Psoas muscle (tissue), 7 donors: ENCODE measurements at regions not wholly inside any gene's neighbourhood (a gene's known extent, or its start where the extent isn't known, plus 50 kb on each side); places are given as distances from the start of the nearest gene placed in this dataset.

Experiments
- ATAC-seq, 4 donors: fragments of 200-7000 bp; cut with Tn5 transposase; one replicate each; pipeline ENCODE4 v1.9.1; 2020; ENCODE audit warnings: moderate library complexity in 3 of 4, mild to moderate bottlenecking in 2 of 4
- DNase-seq, 2 donors: peaks; one replicate each; pipeline ENCODE4 v3.0.0-alpha.2; 2020
- H3K27ac ChIP-seq: fragments of 200-600 bp; one replicate; pipeline ENCODE4 v1.8.0; 2022
- H3K27me3 ChIP-seq, 3 donors: fragments of 200-600 bp in 1 of 3; one replicate each; pipeline versions ENCODE4 v1.6.1 to v1.8.0; 2013 to 2022; ENCODE audit warnings: low read length in 2 of 3, mild to moderate bottlenecking in 2 of 3, moderate library complexity in 1 of 3; ENCODE audit not compliant: insufficient read depth in 3 of 3
- H3K36me3 ChIP-seq, 2 donors: fragments of 200-600 bp in 1 of 2; one replicate each; pipeline versions ENCODE4 v1.6.1 to v1.8.0; 2013 to 2022; ENCODE audit warnings: low read depth in 1 of 2, mild to moderate bottlenecking in 1 of 2, moderate library complexity in 1 of 2; ENCODE audit not compliant: insufficient read depth in 1 of 2
- H3K4me1 ChIP-seq: fragments of 200-600 bp; one replicate; pipeline ENCODE4 v1.8.0; 2022
- H3K4me3 ChIP-seq: fragments of 200-600 bp; one replicate; pipeline ENCODE4 v1.8.0; 2022; ENCODE audit warnings: mild to moderate bottlenecking
- H3K9me3 ChIP-seq: fragments of 200-600 bp; one replicate; pipeline ENCODE4 v1.8.0; 2022
- CTCF ChIP-seq: fragments of 200-600 bp; IDR thresholded peaks from one replicate; pipeline ENCODE4 v1.8.0; 2022; ENCODE audit warnings: antibody characterized with exemption
- WGBS, 3 donors: extraction: QIAGEN DNeasy Blood & Tissue Kit; methylation state at CpG; one replicate each; pipeline versions ENCODE4 v1.1.6 to v1.1.7; 2013; 5-methylcytosine and 5-hydroxymethylcytosine counted together
- intact Hi-C, 2 donors: fragments of 100-400 bp; cut with DNase I; formaldehyde crosslinking; loops; one replicate each; pipeline versions ENCODE4 v1.11.0 to v1.14.2; 2022
- donor health status: healthy with polysubstance abuse.
- donor health status: DM: no; HTN: no; CAD: no; lungs with moderate emphysema.
- donor health status: Bipolar disorder and iron deficiency.
- donor health status: healthy.
- donor health status: DM: yes; HTN: yes; CAD: no.
- donor health status: DM: no; HTN: no; CAD: no.
- donor health status: DM: yes; HTN: yes; CAD: no.

GRCh38 chr9:12095931-12096330 lies 597.3 kb upstream of the TYRP1 start:
- no peaks in the 10 kb centered on the region for H3K4me1 ChIP-seq
- 55 to 62% (median 60%) methylated on average over 4 of the region's 4 CpGs for WGBS, 3 donors
- no peak overlapping the region for H3K4me3 ChIP-seq
- intact Hi-C loops: no loop called here
- no peaks in the 10 kb centered on the region for H3K9me3 ChIP-seq
- no peaks in the 10 kb centered on the region for H3K27me3 ChIP-seq
- DNase-seq: no peak
- H3K36me3 ChIP-seq: no peaks in the 10 kb centered on the region
- ATAC-seq: no peak
- H3K27ac ChIP-seq: no peak overlapping the region
- no peak for TF ChIP-seq CTCF

GRCh38 chr9:12133416-12133815 lies 559.8 kb upstream of the TYRP1 start:
- H3K27ac ChIP-seq: no peak overlapping the region
- H3K4me3 ChIP-seq: no peak overlapping the region
- H3K27me3 ChIP-seq: no peaks in the 10 kb centered on the region
- 77 to 84% (median 78%) methylated on average over 2 of the region's 2 CpGs for WGBS, 3 donors
- intact Hi-C loops: no loop called here
- ATAC-seq (no peak), DNase-seq (no peak)
- TF ChIP-seq CTCF: no peak
- no peaks in the 10 kb centered on the region for H3K4me1 ChIP-seq
- no peaks in the 10 kb centered on the region for H3K36me3 ChIP-seq
- H3K9me3 ChIP-seq: peaks cover 4% of the 10 kb centered on the region

GRCh38 chr9:12141422-12141821 lies 551.8 kb upstream of the TYRP1 start:
- no peaks in the 10 kb centered on the region for H3K9me3 ChIP-seq
- no peaks in the 10 kb centered on the region for H3K4me1 ChIP-seq
- no peak for TF ChIP-seq CTCF
- ATAC-seq (no peak), DNase-seq (no peak)
- H3K27me3 ChIP-seq: no peaks in the 10 kb centered on the region
- intact Hi-C loops: no loop called here
- H3K4me3 ChIP-seq: no peak overlapping the region
- 49 to 58% (median 53%) methylated on average over 2 of the region's 2 CpGs for WGBS, 3 donors
- H3K27ac ChIP-seq: no peak overlapping the region
- no peaks in the 10 kb centered on the region for H3K36me3 ChIP-seq

- no peaks in the 10 kb centered on the region for H3K9me3 ChIP-seq
- no peak overlapping the region for H3K4me3 ChIP-seq
- H3K36me3 ChIP-seq: no peaks in the 10 kb centered on the region
- H3K27me3 ChIP-seq: no peaks in the 10 kb centered on the region
- TF ChIP-seq CTCF: no peak
- no peak overlapping the region for H3K27ac ChIP-seq
- no peak for ATAC-seq
- 67 to 75% (median 72%) methylated on average over 4 of the region's 4 CpGs for WGBS, 3 donors
- no peak for DNase-seq
- intact Hi-C loops: no loop called here
- H3K4me1 ChIP-seq: no peaks in the 10 kb centered on the region
Observed at GRCh38 chr9:12155401-12156134, 537.6 kb upstream of the TYRP1 start.

GRCh38 chr9:12162181-12162815 lies 530.9 kb upstream of the TYRP1 start:
- no peak for ATAC-seq
- Histone ChIP-seq H3K4me1 (no peaks in the 10 kb centered on the region), H3K27ac (no peak overlapping the region), H3K27me3 (no peaks in the 10 kb centered on the region), H3K36me3 (no peaks in the 10 kb centered on the region), H3K9me3 (no peaks in the 10 kb centered on the region), H3K4me3 (no peak overlapping the region)
- intact Hi-C loops: no loop called here
- no peak for DNase-seq
- TF ChIP-seq CTCF: no peak
- whole genome bisulfite sequencing, 3 donors: 73 to 81% (median 77%) methylated on average over 10 of the region's 10 CpGs
